Right hindlimb (tissue), 1 donor: ENCODE measurements at regions not wholly inside any gene's neighbourhood (a gene's known extent, or its start where the extent isn't known, plus 50 kb on each side); places are given as distances from the start of the nearest gene placed in this dataset.

Experiments used
- DNase-seq: peaks from one replicate; pipeline ENCODE4 v3.0.0-alpha.2; 2018

GRCh38 chr20:39853636-39854035, 835.4 kb downstream of the MAFB start:
- no peak for DNase-seq

DNA sequence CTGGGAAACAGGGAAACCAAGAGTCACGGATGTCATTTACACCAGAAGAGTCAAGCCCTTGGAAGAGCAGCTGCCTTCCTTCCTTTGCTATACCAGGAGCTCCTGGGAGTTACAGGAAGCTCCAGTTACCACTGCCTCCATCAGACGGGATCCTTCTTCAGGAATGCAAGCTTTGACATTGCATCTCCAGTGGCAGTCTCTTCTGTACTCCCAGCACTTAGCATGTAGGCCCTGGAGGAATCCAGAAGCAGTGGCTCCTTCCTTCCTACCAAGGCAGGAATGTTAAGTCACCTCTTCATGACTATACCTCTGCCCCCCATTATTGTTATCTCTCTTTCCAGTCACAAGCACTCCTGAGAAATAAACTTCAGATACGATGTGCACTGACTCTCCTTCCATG, 836.0 kb downstream of the MAFB start:
- DNase-seq, result no peak

DNA sequence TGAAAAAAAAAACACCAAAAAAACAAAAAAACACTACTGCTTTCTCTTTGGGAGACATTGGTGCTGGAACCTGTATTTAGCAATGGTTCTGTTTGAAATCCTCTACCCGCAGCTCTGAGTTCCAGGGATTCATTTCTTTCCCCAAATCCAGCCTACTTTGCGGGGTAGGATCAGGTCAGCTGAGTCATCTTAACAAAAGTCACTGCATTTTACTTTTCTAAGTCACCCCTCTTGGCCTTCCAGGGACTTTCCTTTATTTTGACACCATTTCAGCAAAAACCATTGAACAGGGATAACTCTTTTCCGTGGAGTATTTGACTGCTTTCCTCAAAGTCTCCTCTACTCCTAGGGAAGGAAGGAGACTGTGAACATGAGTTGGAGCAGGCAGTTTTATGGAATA, 837.6 kb downstream of the MAFB start:
- DNase-seq, result no peak

- DNase-seq, result no peak
These were observed 838.2 kb downstream of the MAFB start for GRCh38 chr20:39850821-39851330.

- DNase-seq, result no peak
These were observed 838.8 kb downstream of the MAFB start for GRCh38 chr20:39850246-39850645.

GRCh38 chr20:39849664-39850063, 839.4 kb downstream of the MAFB start:
- peak; percentile 92 for DNase-seq

DNA sequence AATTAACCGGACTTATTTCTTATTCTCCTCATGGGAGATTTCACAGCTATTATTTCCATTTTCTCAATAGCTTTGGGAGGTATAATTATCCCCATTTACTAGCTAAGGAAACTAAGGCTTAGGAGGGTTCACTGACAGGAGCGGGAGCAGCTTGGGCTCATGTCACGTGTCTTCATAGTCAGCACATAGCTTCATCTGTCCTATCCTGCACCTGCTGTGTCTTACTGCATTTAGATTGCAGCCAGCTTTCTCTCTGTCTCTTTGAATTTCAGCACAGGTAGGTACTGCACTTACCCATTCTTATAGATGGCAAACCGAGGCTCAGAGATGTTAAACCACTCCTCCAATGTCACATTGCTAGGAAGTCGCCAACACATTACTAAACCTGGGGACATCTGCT, 839.9 kb downstream of the MAFB start:
- no peak for DNase-seq

GRCh38 chr20:39839399-39840119, 849.5 kb downstream of the MAFB start:
- no peak for DNase-seq

DNA sequence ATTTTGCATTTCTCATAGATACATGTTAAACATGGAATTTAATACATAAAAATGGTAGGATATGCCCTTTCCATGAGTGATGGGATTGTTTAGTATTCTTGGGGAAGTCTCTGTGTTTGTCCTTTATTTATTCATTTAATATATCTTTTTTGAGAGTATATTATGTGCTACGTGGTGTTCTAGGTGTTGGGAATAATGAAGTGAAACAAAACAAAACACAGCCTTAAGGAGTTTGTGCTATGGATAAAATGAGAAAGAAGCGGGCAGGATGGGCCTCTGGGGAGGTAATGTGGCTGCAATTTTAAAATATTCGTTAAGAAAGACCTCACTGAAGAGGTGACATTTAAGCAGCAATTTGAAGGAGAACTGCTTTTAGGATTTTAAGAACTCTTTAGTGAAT, 851.5 kb downstream of the MAFB start:
- DNase-seq, result no peak

DNA sequence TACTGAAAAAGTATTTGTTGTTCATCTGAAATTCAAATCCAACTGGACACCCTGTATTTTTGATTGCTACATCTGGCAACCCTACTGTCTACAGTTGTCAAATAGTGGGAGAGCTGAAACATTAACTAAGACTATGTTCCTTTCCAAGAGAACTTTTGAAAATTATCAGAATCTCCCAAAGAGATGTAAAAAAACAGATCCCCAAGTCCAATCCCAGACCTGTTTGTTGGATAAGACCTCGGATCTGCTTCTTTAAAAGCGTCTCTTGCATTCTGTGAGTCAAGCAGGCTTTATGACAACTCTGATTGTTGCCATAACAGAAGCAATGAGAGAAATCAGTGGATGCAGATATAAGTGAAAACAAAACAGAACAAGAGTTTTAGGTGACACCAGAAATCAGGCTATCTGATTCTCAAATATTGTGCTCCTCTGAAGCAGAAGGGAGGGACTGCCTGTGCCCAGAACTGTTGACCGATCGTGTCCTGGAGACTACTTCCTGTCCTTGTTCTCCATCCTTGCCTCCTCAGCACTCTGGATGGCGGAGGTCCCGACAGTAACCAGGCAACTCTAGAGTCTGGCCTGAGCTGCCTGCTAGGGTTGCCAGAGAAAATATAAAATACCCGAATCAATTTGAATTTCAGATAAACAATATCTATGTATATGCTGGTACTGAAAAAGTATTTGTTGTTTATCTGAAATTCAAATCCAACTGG, 853.8 kb downstream of the MAFB start:
- no peak for DNase-seq

- DNase-seq, result no peak
These were observed 858.1 kb downstream of the MAFB start for GRCh38 chr20:39830903-39831302.

GRCh38 chr20:39829661-39830060, 859.4 kb downstream of the MAFB start:
- DNase-seq, result no peak

GRCh38 chr20:39829256-39829655, 859.8 kb downstream of the MAFB start:
- DNase-seq, result peak; percentile 43

GRCh38 chr20:39825950-39826349, 863.1 kb downstream of the MAFB start:
- no peak for DNase-seq

DNA sequence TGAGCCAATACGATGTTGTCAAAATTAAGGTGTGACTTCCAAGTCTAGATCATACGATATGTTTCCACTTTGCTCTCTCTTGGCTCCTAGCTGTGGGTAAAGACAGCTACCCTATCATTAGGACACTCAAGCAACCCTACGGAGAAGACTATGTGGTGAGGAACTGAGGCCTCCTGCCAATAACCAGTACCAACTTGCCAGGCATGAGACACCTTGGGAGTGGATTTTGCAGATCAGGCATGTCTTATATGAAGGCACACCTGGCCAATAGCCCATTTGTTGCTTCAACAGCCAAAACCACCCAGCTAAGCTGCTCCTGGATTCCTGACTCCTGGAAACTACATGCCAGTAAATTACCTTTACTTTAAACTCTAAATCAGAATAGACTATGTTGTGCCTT, 863.4 kb downstream of the DHX35 start:
- no peak for DNase-seq

DNA sequence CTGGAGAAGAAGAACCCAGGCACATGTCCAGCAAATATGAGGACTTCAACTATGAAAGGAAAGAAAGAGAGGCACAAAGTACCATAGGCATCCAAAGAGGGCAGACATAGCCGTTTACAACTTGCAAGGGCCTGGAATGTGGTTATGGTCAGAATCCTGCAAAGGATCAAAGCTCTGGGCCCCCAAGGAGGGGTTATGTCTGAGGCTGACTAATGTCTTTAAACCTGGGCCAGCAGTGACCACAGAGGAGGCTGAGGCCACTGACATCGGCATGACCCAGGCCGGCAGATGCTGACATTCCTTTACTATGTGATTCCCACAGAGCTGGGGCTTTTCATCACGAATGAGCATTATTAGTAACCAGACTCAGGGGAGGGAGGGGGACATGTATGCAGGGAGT, 861.1 kb downstream of the DHX35 start:
- peak; percentile 35 for DNase-seq

GRCh38 chr20:39822667-39823066, 860.5 kb downstream of the DHX35 start:
- no peak for DNase-seq

GRCh38 chr20:39813190-39813829, 851.2 kb downstream of the DHX35 start:
- DNase-seq, result no peak

- DNase-seq, result no peak
These were observed 850.0 kb downstream of the DHX35 start for GRCh38 chr20:39812116-39812515.

- no peak for DNase-seq
These were observed 848.2 kb downstream of the DHX35 start for GRCh38 chr20:39810309-39810708.

- no peak for DNase-seq
These were observed 846.5 kb downstream of the DHX35 start for GRCh38 chr20:39808613-39809012.

GRCh38 chr20:39800548-39800947, 838.4 kb downstream of the DHX35 start:
- DNase-seq, result no peak

DNA sequence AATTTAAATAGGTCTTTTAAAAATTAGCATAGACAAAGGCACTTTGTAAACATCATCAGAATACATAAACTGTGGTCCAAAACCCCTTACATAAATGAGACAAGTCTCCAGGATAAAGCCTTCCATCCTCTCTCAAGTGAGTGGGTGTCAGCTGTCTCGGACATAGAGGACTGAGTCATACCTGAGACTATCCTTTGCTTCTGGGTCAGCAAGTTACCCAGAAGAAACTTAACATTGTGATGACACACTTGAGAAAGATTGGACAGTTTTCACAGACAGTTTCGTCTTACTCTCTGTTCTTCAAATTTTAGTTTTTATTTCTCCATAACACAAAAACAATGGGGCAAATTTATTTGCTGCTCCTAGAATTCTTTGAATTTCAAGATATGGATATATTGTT, 838.0 kb downstream of the DHX35 start:
- DNase-seq, result no peak

GRCh38 chr20:39799366-39799965, 837.3 kb downstream of the DHX35 start:
- no peak for DNase-seq
